OCI-LY7 (cell line): ENCODE measurements at regions not wholly inside any gene's neighbourhood (a gene's known extent, or its start where the extent isn't known, plus 50 kb on each side); places are given as distances from the start of the nearest gene placed in this dataset.

ENCODE experiments used
- BruUV-seq: library from RNA; stranded (reverse); fragments of 400-500 nt; replicated peaks from 2 replicates; lab custom pipeline; 2021; lab: Mats Ljungman, UMichigan
- CTCF ChIA-PET: fragments of 300-600 bp; sonication (Branson Sonifier 250); formaldehyde crosslinking; loops from one replicate; lab custom pipeline; 2022; ENCODE audit warnings: antibody characterized with exemption; ENCODE audit not compliant: unreplicated experiment; lab: Charles Lee
- POLR2A ChIA-PET: fragments of 300-600 bp; sonication (Branson Sonifier 250); formaldehyde crosslinking; loops from one replicate; lab custom pipeline; 2022; ENCODE audit warnings: antibody characterized with exemption; lab: Charles Lee
- DNase-seq: peaks from one replicate; pipeline ENCODE4 v3.0.0-alpha.2; 2015; ENCODE audit warnings: low spot score
- H2AFZ ChIP-seq: fragments of 200-600 bp; sonication (generic), shearing (Covaris generic); 2 replicates; pipeline ENCODE4 v1.6.1; 2014; ENCODE audit warnings: mild to moderate bottlenecking, antibody characterized with exemption, low read length, moderate library complexity
- H3K27ac ChIP-seq: fragments of 200-600 bp; sonication (generic); 2 replicates; pipeline ENCODE4 v1.5.1; 2014; ENCODE audit warnings: mixed run types, low read depth, mild to moderate bottlenecking, moderate library complexity, low read length, inconsistent platforms; ENCODE audit not compliant: poor library complexity, severe bottlenecking
- H3K36me3 ChIP-seq: fragments of 200-600 bp; sonication (generic); 2 replicates; pipeline ENCODE4 v1.6.1; 2014; ENCODE audit warnings: mild to moderate bottlenecking, antibody characterized with exemption, low read length, moderate library complexity, mixed read lengths; ENCODE audit not compliant: insufficient read depth
- H3K4me1 ChIP-seq: fragments of 200-600 bp; sonication (generic); 2 replicates; pipeline ENCODE4 v1.5.1; 2014; ENCODE audit warnings: mild to moderate bottlenecking, low read length; ENCODE audit not compliant: insufficient read depth, poor library complexity, severe bottlenecking
- H3K4me2 ChIP-seq: fragments of 200-600 bp; sonication (generic); 2 replicates; pipeline ENCODE4 v1.6.1; 2014; ENCODE audit warnings: mild to moderate bottlenecking, low read length
- H3K4me3 ChIP-seq: fragments of 200-600 bp; sonication (generic); 2 replicates; pipeline ENCODE4 v1.5.1; 2014; ENCODE audit warnings: mild to moderate bottlenecking, low read depth, low read length; ENCODE audit not compliant: poor library complexity, severe bottlenecking
- H3K79me2 ChIP-seq: fragments of 200-600 bp; sonication (generic); 2 replicates; pipeline ENCODE4 v1.6.1; 2016; ENCODE audit warnings: low read depth, mild to moderate bottlenecking, low read length, moderate library complexity, mixed read lengths; ENCODE audit not compliant: insufficient read depth
- H3K9me2 ChIP-seq: fragments of 200-600 bp; sonication (generic); 2 replicates; pipeline ENCODE4 v1.6.1; 2016; ENCODE audit warnings: mild to moderate bottlenecking, low read length, mixed read lengths; ENCODE audit not compliant: insufficient read depth
- H3K9me3 ChIP-seq: fragments of 200-600 bp; sonication (generic); 2 replicates; pipeline ENCODE4 v1.6.1; 2014; ENCODE audit warnings: mild to moderate bottlenecking, mixed run types, low read length, mixed read lengths
- H4K20me1 ChIP-seq: fragments of 200-600 bp; sonication (generic); 2 replicates; pipeline ENCODE4 v1.6.1; 2014; ENCODE audit warnings: mild to moderate bottlenecking, antibody characterized with exemption, low read length, moderate library complexity, mixed read lengths; ENCODE audit not compliant: insufficient read depth
- EZH2phosphoT487 ChIP-seq: fragments of 200-600 bp; sonication (generic); IDR thresholded peaks from 2 replicates; pipeline ENCODE4 v1.6.1; 2018; ENCODE audit warnings: low read depth, borderline replicate concordance, mild to moderate bottlenecking, mixed run types, antibody characterized with exemption, low read length, moderate library complexity, mixed read lengths
- intact Hi-C: fragments of 100-400 bp; cut with micrococcal nuclease; formaldehyde crosslinking; loops from one replicate; pipeline ENCODE4 v1.10.0; 2022; ENCODE audit not compliant: unreplicated experiment
- TF ChIP-seq, protein P1 (sequence below): fragments of 200-600 bp; sonication (generic); conservative IDR thresholded peaks from 2 replicates; pipeline ENCODE4 v1.5.1; 2014; ENCODE audit warnings: mild to moderate bottlenecking, antibody characterized with exemption, low read length, moderate library complexity, mixed read lengths

DNA sequence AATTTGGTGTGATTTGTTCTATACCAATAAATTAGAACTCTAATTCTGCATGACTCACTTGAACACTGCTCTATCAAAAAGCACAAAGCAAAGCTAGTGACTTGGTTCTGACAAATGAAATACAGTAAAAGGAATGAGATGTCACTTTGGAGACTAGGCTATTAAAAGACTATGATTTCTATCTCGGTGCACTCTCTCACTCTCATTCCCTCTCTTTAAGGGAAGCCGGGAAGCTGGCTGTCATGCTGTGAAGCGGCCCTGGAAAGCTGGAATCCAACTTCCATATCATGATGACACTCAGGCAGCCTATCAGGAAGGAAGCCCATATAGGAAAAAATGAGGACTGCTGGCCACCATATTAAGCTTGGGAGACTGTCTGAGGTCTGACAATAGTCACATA, 590.1 kb upstream of the CBLB start:
- no peak overlapping the region for H2AFZ ChIP-seq
- H3K9me3 ChIP-seq, result no peaks in the 10 kb centered on the region
- no peak for DNase-seq
- no peaks in the 10 kb centered on the region for H3K9me2 ChIP-seq
- no peak for TF ChIP-seq EZH2phosphoT487
- TF ChIP-seq, protein P1, sequence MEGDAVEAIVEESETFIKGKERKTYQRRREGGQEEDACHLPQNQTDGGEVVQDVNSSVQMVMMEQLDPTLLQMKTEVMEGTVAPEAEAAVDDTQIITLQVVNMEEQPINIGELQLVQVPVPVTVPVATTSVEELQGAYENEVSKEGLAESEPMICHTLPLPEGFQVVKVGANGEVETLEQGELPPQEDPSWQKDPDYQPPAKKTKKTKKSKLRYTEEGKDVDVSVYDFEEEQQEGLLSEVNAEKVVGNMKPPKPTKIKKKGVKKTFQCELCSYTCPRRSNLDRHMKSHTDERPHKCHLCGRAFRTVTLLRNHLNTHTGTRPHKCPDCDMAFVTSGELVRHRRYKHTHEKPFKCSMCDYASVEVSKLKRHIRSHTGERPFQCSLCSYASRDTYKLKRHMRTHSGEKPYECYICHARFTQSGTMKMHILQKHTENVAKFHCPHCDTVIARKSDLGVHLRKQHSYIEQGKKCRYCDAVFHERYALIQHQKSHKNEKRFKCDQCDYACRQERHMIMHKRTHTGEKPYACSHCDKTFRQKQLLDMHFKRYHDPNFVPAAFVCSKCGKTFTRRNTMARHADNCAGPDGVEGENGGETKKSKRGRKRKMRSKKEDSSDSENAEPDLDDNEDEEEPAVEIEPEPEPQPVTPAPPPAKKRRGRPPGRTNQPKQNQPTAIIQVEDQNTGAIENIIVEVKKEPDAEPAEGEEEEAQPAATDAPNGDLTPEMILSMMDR, result no peak
- H3K4me2 ChIP-seq, result no peak overlapping the region
- POLR2A ChIA-PET, result interaction anchor here (0.6 kb wide), 2 partner anchors 417 to 537 kb away, joined by 3 to 4 read pairs; no protein-coding TSS in a partner anchor
- intact Hi-C loops, result no loop called here
- no peaks in the 10 kb centered on the region for H3K79me2 ChIP-seq
- H3K27ac ChIP-seq, result no peak overlapping the region
- no peak overlapping the region for H3K4me3 ChIP-seq
- H3K4me1 ChIP-seq, result no peaks in the 10 kb centered on the region
- CTCF ChIA-PET, result no interaction called here
- no peaks in the 10 kb centered on the region for H3K36me3 ChIP-seq
- H4K20me1 ChIP-seq, result no peaks in the 10 kb centered on the region
- BruUV-seq, result no TSS peak

DNA sequence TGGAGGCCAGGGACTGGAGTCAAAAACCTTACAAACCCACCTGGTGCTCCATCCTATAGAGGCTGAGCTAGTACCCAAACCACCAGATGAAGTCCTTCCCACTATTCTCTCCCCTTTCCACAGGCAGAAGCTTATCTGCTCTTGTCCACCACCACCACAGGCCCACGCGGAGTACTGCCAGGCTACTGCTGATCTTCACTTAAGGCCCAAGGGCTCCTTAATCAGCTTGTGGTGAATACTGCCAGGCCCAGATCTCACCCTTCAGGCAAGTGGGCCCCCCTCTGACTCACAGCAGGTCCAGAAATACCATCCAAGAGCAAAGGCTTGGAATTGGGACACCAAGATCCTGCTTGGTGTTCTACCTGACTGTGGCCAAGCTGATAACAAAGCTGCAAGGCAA, 598.1 kb upstream of the CBLB start:
- H3K4me1 ChIP-seq, result no peaks in the 10 kb centered on the region
- H3K79me2 ChIP-seq, result no peaks in the 10 kb centered on the region
- no peaks in the 10 kb centered on the region for H3K9me2 ChIP-seq
- TF ChIP-seq, protein P1, result no peak
- no peak for TF ChIP-seq EZH2phosphoT487
- H3K4me2 ChIP-seq, result no peak overlapping the region
- intact Hi-C loops, result no loop called here
- H3K9me3 ChIP-seq, result no peaks in the 10 kb centered on the region
- no peaks in the 10 kb centered on the region for H4K20me1 ChIP-seq
- CTCF ChIA-PET, result no interaction called here
- DNase-seq, result no peak
- BruUV-seq, result no TSS peak
- no peaks in the 10 kb centered on the region for H3K36me3 ChIP-seq
- POLR2A ChIA-PET, result no interaction called here
- no peak overlapping the region for H3K4me3 ChIP-seq
- H2AFZ ChIP-seq, result no peak overlapping the region
- no peak overlapping the region for H3K27ac ChIP-seq

DNA sequence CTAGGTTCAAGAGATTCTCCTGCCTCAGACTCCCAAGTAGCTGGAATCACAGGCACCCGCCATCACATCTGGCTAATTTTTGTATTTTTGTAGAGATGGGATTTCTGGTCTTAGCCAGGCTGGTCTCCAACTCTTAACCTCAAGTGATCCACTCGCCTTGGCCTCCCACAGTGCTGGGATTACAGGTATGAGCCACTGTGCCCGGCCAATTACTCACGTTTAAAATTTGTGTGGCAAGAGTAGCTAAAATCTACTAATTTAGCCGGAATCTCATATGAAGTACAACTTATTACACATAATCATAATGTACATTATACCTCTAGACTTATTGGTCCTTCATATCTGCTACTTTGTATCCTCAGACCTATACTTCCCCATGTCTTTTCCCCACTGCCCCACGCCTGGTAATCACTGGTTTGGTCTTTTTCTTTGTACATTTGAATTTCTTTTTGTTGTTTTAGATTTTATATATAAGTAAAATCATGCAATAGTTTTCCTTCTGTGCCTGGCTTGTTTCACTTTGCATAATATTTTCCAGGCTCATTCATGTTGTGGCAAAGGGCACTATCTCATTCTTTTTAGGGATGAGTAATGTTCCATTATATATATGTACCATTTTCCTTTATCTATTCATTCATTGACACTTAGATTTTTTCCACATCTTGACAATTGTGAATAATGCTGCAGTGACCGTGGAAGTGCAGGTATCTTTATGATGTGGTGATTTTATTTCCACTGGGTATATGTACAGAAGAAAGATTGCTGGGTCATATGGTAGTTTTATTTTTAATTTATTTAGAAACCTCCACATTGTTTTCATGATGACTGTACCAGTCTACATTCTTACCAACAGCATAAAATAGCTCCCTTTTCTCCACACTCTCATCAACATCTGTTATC, 605.0 kb upstream of the CBLB start:
- BruUV-seq, result no TSS peak
- intact Hi-C loops, result no loop called here
- no peaks in the 10 kb centered on the region for H3K4me1 ChIP-seq
- CTCF ChIA-PET, result no interaction called here
- TF ChIP-seq, protein P1, result no peak
- TF ChIP-seq EZH2phosphoT487, result no peak
- no peak overlapping the region for H3K4me3 ChIP-seq
- H3K79me2 ChIP-seq, result no peaks in the 10 kb centered on the region
- POLR2A ChIA-PET, result interaction anchor here (0.6 kb wide), 1 partner anchor 462 kb away, joined by 3 read pairs; no protein-coding TSS in a partner anchor
- H3K4me2 ChIP-seq, result no peak overlapping the region
- H3K27ac ChIP-seq, result no peak overlapping the region
- H3K9me3 ChIP-seq, result no peaks in the 10 kb centered on the region
- no peak for DNase-seq
- no peaks in the 10 kb centered on the region for H3K36me3 ChIP-seq
- no peaks in the 10 kb centered on the region for H4K20me1 ChIP-seq
- H3K9me2 ChIP-seq, result no peaks in the 10 kb centered on the region
- H2AFZ ChIP-seq, result no peak overlapping the region
